Tibial nerve (tissue), 4 donors: ENCODE measurements at regions not wholly inside any gene's neighbourhood (a gene's known extent, or its start where the extent isn't known, plus 50 kb on each side); places are given as distances from the start of the nearest gene placed in this dataset.

ENCODE experiments used
- DNase-seq, 2 donors: peaks; one replicate each; pipeline ENCODE4 v3.0.0-alpha.2; 2019; ENCODE audit warnings: low spot score in 2 of 2
- H3K27ac ChIP-seq, 4 donors: fragments of 200-600 bp; sonication (generic) in 3 of 4; one replicate each; pipeline ENCODE4 v1.5.1; 2017 to 2019; ENCODE audit warnings: mild to moderate bottlenecking in 1 of 4
- H3K27me3 ChIP-seq, 2 donors: fragments of 200-600 bp; sonication (generic) in 1 of 2; one replicate each; pipeline versions ENCODE4 v1.5.1 to v1.6.0; 2017 to 2019
- H3K36me3 ChIP-seq, 3 donors: fragments of 200-600 bp; sonication (generic); one replicate each; pipeline ENCODE4 v1.5.1; 2018 to 2019
- H3K4me1 ChIP-seq, 4 donors: fragments of 200-600 bp; sonication (generic) in 3 of 4; one replicate each; pipeline ENCODE4 v1.5.1; 2017 to 2019
- H3K4me3 ChIP-seq, 4 donors: fragments of 200-600 bp; sonication (generic) in 3 of 4; one replicate each; pipeline ENCODE4 v1.5.1; 2017 to 2019; ENCODE audit warnings: mild to moderate bottlenecking in 1 of 4, moderate library complexity in 1 of 4
- H3K9me3 ChIP-seq, 4 donors: fragments of 200-600 bp; sonication (generic) in 3 of 4; one replicate each; pipeline ENCODE4 v1.5.1; 2017 to 2019
- CTCF ChIP-seq, 5 experiments: fragments of 200-600 bp in 3 of 5; fragments of 450-650 bp in 2 of 5; sonication (generic) in 3 of 5; IDR thresholded peaks; one replicate each; pipeline ENCODE4 v1.5.1; 2016 to 2019; ENCODE audit warnings: antibody characterized with exemption in 5 of 5, mild to moderate bottlenecking in 3 of 5, moderate library complexity in 2 of 5
- EP300 ChIP-seq, 2 donors: sonication (generic); formaldehyde crosslinking; IDR thresholded peaks; one replicate each; pipeline ENCODE4 v1.6.1; 2017; ENCODE audit warnings: antibody characterized with exemption in 2 of 2, mild to moderate bottlenecking in 1 of 2
- POLR2A ChIP-seq, 2 donors: fragments of 450-650 bp; IDR thresholded peaks; one replicate each; pipeline ENCODE4 v1.6.1; 2017; ENCODE audit warnings: antibody characterized with exemption in 2 of 2, mild to moderate bottlenecking in 2 of 2, moderate library complexity in 2 of 2
- WGBS, 2 donors: methylation state at CpG; one replicate each; pipeline ENCODE4 v1.1.5; 2018; 5-methylcytosine and 5-hydroxymethylcytosine counted together

GRCh38 chr2:217033186-217033585 is 173.3 kb upstream of the TNP1 start:
- Histone ChIP-seq H3K4me1 (peaks cover 0 to 17% (median 0%) of the 10 kb centered on the region in 4 donors), H3K4me3 (no peak overlapping the region), H3K9me3 (no peaks in the 10 kb centered on the region), H3K27ac (no peak overlapping the region), H3K36me3 (no peaks in the 10 kb centered on the region), H3K27me3 (no peaks in the 10 kb centered on the region)
- no peak for DNase-seq
- TF ChIP-seq EP300 (IDR thresholded peaks at IDR 0.05) (no peak), POLR2A (IDR thresholded peaks at IDR 0.05) (no peak), CTCF (IDR thresholded peaks at IDR 0.05) (no peak)
- WGBS, 2 donors, result 83 to 91% methylated on average over 5 of the region's 5 CpGs

GRCh38 chr2:217031445-217031844 is 171.6 kb upstream of the TNP1 start:
- Histone ChIP-seq H3K9me3 (no peaks in the 10 kb centered on the region), H3K36me3 (no peaks in the 10 kb centered on the region), H3K27me3 (no peaks in the 10 kb centered on the region), H3K4me3 (no peak overlapping the region), H3K4me1 (peaks cover 0 to 7% (median 0%) of the 10 kb centered on the region in 4 donors), H3K27ac (no peak overlapping the region)
- WGBS, 2 donors, result 55% methylated on average over 1 of the region's 1 CpG
- no peak for DNase-seq
- TF ChIP-seq EP300 (IDR thresholded peaks at IDR 0.05), result no peak

- DNase-seq, result no peak
- WGBS, 2 donors, result 94 to 96% methylated on average over 6 of the region's 6 CpGs
Observed at GRCh38 chr2:217030081-217030480, 170.2 kb upstream of the TNP1 start.

GRCh38 chr2:217028128-217028527 is 168.3 kb upstream of the TNP1 start:
- Histone ChIP-seq H3K36me3 (no peaks in the 10 kb centered on the region), H3K27ac (no peak overlapping the region), H3K9me3 (no peaks in the 10 kb centered on the region), H3K4me3 (no peak overlapping the region), H3K4me1 (no peaks in the 10 kb centered on the region), H3K27me3 (no peaks in the 10 kb centered on the region)
- TF ChIP-seq POLR2A (IDR thresholded peaks at IDR 0.05), result no peak
- no peak for TF ChIP-seq CTCF (IDR thresholded peaks at IDR 0.05)
- no peak for TF ChIP-seq EP300 (IDR thresholded peaks at IDR 0.05)
- 75 to 87% methylated on average over 1 of the region's 1 CpG for WGBS, 2 donors
- DNase-seq, result no peak

More at GRCh38 chr2:217030081-217030480, 170.2 kb upstream of the TNP1 start:
- H3K4me1 ChIP-seq, result no peaks in the 10 kb centered on the region
- no peaks in the 10 kb centered on the region for H3K9me3 ChIP-seq
- no peaks in the 10 kb centered on the region for H3K27me3 ChIP-seq
- no peak overlapping the region for H3K27ac ChIP-seq
- no peaks in the 10 kb centered on the region for H3K36me3 ChIP-seq
- no peak overlapping the region for H3K4me3 ChIP-seq
- TF ChIP-seq POLR2A (IDR thresholded peaks at IDR 0.05), result no peak
- no peak for TF ChIP-seq CTCF (IDR thresholded peaks at IDR 0.05)
- no peak for TF ChIP-seq EP300 (IDR thresholded peaks at IDR 0.05)

- H3K4me3 ChIP-seq, result no peak overlapping the region
- no peak overlapping the region for H3K27ac ChIP-seq
- no peaks in the 10 kb centered on the region for H3K4me1 ChIP-seq
- 59 to 64% methylated on average over 1 of the region's 1 CpG for WGBS, 2 donors
- TF ChIP-seq POLR2A (IDR thresholded peaks at IDR 0.05) (no peak), CTCF (IDR thresholded peaks at IDR 0.05) (no peak), EP300 (IDR thresholded peaks at IDR 0.05) (no peak)
- no peaks in the 10 kb centered on the region for H3K9me3 ChIP-seq
- no peaks in the 10 kb centered on the region for H3K27me3 ChIP-seq
- H3K36me3 ChIP-seq, result no peaks in the 10 kb centered on the region
- DNase-seq, result no peak
Observed at GRCh38 chr2:217027414-217027813, 167.6 kb upstream of the TNP1 start.

- no peaks in the 10 kb centered on the region for H3K9me3 ChIP-seq
- no peaks in the 10 kb centered on the region for H3K4me1 ChIP-seq
- H3K4me3 ChIP-seq, result no peak overlapping the region
- no peaks in the 10 kb centered on the region for H3K36me3 ChIP-seq
- no peak overlapping the region for H3K27ac ChIP-seq
- H3K27me3 ChIP-seq, result no peaks in the 10 kb centered on the region
- TF ChIP-seq CTCF (IDR thresholded peaks at IDR 0.05) (no peak), EP300 (IDR thresholded peaks at IDR 0.05) (no peak), POLR2A (IDR thresholded peaks at IDR 0.05) (no peak)
- DNase-seq, result no peak
- 66 to 77% methylated on average over 3 of the region's 3 CpGs for WGBS, 2 donors
Observed at GRCh38 chr2:217026569-217026968, 166.7 kb upstream of the TNP1 start.
